Fibroblast of pulmonary artery (primary cell): ENCODE measurements at regions not wholly inside any gene's neighbourhood (a gene's known extent, or its start where the extent isn't known, plus 50 kb on each side); places are given as distances from the start of the nearest gene placed in this dataset.

ENCODE experiments used
- DNase-seq: peaks from one replicate; pipeline ENCODE4 v3.0.0-alpha.2; 2010; ENCODE audit warnings: low read depth
- H3K4me3 ChIP-seq: replicated peaks from 2 replicates; pipeline ENCODE4 v1.5.1; 2011; ENCODE audit warnings: low read depth, mild to moderate bottlenecking, control low read depth, low read length, moderate library complexity
- CTCF ChIP-seq: IDR thresholded peaks from 2 replicates; pipeline ENCODE4 v1.5.1; 2011; ENCODE audit warnings: mild to moderate bottlenecking, control low read depth, low read length, inconsistent platforms; ENCODE audit errors: missing control alignments

DNA sequence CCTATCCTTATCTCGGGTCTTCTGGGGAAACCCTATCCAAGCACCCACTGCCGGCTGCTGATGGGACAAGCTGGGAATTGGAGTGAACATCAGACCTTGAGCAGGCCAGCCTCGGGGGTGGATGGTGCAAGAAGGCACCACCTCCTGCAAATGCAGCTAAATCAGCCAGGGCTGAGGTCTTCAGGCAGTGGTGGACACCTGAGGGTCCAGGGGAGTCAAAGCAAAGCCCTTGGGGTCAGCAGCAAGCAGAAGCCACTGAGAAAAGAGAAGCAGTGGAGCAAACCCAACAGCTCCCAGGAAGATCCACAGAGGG is 55.4 kb upstream of the ENPP7 start:
- H3K4me3 ChIP-seq, result no peak overlapping the region
- no peak for DNase-seq
- no peak for TF ChIP-seq CTCF

DNA sequence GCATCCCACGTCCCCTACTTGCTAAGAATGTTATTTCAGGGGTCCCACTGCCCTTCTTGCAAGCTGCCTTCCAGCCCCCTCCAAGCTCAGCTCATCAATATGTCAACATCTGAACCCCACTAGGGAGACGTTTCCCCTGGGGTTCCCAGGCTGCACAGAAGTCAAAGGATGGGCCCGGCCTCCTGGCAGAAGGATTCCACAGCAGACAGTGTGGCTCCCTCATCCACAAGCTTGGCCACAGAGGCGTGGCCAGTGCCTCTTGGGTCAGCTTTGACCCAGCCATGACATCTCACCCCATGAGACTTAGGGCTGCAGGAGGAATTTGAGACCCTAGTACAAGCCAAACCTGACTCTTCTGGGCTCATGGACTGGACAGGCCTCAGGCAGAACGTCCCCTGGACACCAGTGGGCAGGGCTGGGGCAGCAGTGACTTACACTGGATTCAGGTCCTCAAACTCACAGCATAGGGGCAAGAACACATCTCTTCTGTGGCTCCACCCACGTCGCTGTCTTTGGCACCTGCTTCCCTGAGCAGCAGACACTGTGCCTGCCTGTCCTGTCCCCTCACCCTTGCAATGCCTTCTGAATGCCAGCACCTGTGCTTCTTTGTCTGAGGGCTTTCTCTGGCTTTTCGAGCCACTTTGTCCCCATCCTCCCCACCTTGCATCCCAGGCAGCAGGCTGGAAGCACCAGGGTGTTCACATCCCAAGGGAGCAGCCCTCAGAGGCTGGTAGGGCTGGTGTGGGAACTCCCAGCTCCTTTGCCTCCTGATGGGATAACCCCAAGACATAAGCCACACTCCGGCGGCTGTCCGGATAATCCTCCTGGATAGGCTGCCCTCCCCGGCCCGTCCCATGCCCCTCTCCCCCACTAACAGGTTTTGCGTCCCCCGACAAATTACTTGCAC is 56.0 kb upstream of the ENPP7 start:
- no peak overlapping the region for H3K4me3 ChIP-seq
- no peak for DNase-seq
- no peak for TF ChIP-seq CTCF

DNA sequence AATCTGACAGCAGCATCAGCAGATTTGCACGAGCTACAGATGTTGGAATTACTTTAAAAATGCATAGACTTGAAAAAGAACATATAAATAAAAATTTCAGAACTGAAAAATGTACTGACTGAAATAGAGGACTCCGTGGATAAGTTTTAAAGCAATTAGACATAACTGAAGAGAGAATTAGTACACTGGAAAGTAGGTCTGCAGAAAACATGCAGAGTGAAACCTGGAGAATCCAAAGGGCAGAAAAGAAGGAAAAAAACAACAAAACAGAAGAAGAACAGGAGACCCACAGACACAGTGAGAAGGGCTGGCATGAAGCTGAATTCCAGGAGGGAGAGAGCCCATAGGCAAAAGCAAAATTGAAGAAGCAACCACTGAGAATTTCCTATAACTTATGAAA is 57.2 kb upstream of the ENPP7 start:
- DNase-seq, result no peak
- no peak overlapping the region for H3K4me3 ChIP-seq
- TF ChIP-seq CTCF, result no peak

GRCh38 chr17:79672496-79672895 is 58.2 kb upstream of the ENPP7 start:
- H3K4me3 ChIP-seq, result no peak overlapping the region
- DNase-seq, result no peak
- TF ChIP-seq CTCF, result no peak

GRCh38 chr17:79671085-79671694 is 59.6 kb upstream of the ENPP7 start:
- no peak overlapping the region for H3K4me3 ChIP-seq
- no peak for TF ChIP-seq CTCF
- DNase-seq, result no peak

- H3K4me3 ChIP-seq, result no peak overlapping the region
- DNase-seq, result no peak
- no peak for TF ChIP-seq CTCF
Measured at GRCh38 chr17:79670537-79671084, 59.8 kb upstream of the RBFOX3 start.
